CD14-positive monocyte (primary cell): ENCODE measurements at regions not wholly inside any gene's neighbourhood (a gene's known extent, or its start where the extent isn't known, plus 50 kb on each side); places are given as distances from the start of the nearest gene placed in this dataset.

Experiments used
- DNase-seq, 3 donors: peaks; one replicate each; pipeline ENCODE4 v3.0.0-alpha.2; 2011 to 2022
- H2AFZ ChIP-seq: 2 replicates; pipeline ENCODE4 v1.6.0; 2012; ENCODE audit warnings: mild to moderate bottlenecking, low read depth, low read length, inconsistent platforms; ENCODE audit not compliant: insufficient read depth, poor library complexity, severe bottlenecking
- H3K27ac ChIP-seq, 2 donors: 1 replicate in 1 of 2; 2 replicates in 1 of 2; pipeline ENCODE4 v1.5.1; 2012 to 2013; ENCODE audit warnings: low read length in 2 of 2, control low read depth in 1 of 2, inconsistent platforms in 1 of 2, low read depth in 1 of 2, mild to moderate bottlenecking in 1 of 2
- H3K27me3 ChIP-seq, 2 donors: one replicate each; pipeline versions ENCODE4 v1.6.0 to v1.6.1; 2011 to 2013; ENCODE audit warnings: low read length in 2 of 2; ENCODE audit not compliant: control insufficient read depth in 2 of 2, insufficient read depth in 2 of 2
- H3K36me3 ChIP-seq, 2 donors: replicated peaks in 1 of 2; 1 replicate in 1 of 2; 2 replicates in 1 of 2; pipeline versions ENCODE4 v1.5.1 to v1.6.1; 2012 to 2013; ENCODE audit warnings: low read length in 2 of 2, control low read depth in 1 of 2, inconsistent platforms in 1 of 2, mild to moderate bottlenecking in 1 of 2; ENCODE audit not compliant: insufficient read depth in 2 of 2, control insufficient read depth in 1 of 2
- H3K4me1 ChIP-seq, 2 donors: 1 replicate in 1 of 2; 2 replicates in 1 of 2; pipeline versions ENCODE4 v1.5.1 to v1.6.1; 2012 to 2013; ENCODE audit warnings: low read length in 2 of 2, control low read depth in 1 of 2, inconsistent platforms in 1 of 2, mild to moderate bottlenecking in 1 of 2, moderate library complexity in 1 of 2; ENCODE audit not compliant: insufficient read depth in 2 of 2, control insufficient read depth in 1 of 2
- H3K4me2 ChIP-seq: replicated peaks from 2 replicates; pipeline ENCODE3; 2012; ENCODE audit warnings: low read length, moderate library complexity, mild to moderate bottlenecking; ENCODE audit not compliant: poor library complexity, severe bottlenecking; ENCODE audit errors: extremely low read depth
- H3K4me3 ChIP-seq, 3 experiments: fragments of 200-600 bp in 1 of 3; sonication (generic) in 1 of 3; replicated peaks in 1 of 3; 1 replicate in 2 of 3; 2 replicates in 1 of 3; pipeline ENCODE4 v1.5.1; 2011 to 2013; ENCODE audit warnings: low read length in 3 of 3, mild to moderate bottlenecking in 3 of 3, control low read depth in 2 of 3, low read depth in 2 of 3, inconsistent platforms in 1 of 3, moderate library complexity in 1 of 3
- H3K79me2 ChIP-seq: 2 replicates; pipeline ENCODE4 v1.6.0; 2012; ENCODE audit warnings: mild to moderate bottlenecking, control low read depth, inconsistent platforms, low read length, moderate library complexity; ENCODE audit not compliant: insufficient read depth
- H3K9ac ChIP-seq: 2 replicates; pipeline ENCODE4 v1.6.0; 2017; ENCODE audit warnings: low read length, mild to moderate bottlenecking; ENCODE audit not compliant: insufficient read depth, poor library complexity, severe bottlenecking
- H3K9me3 ChIP-seq, 2 donors: replicated peaks in 1 of 2; 1 replicate in 1 of 2; 2 replicates in 1 of 2; pipeline versions ENCODE4 v1.5.1 to v1.6.1; 2012 to 2013; ENCODE audit warnings: low read length in 2 of 2, control low read depth in 1 of 2; ENCODE audit not compliant: control insufficient read depth in 1 of 2, insufficient read depth in 1 of 2
- H4K20me1 ChIP-seq: 2 replicates; pipeline ENCODE4 v1.6.0; 2012; ENCODE audit warnings: mild to moderate bottlenecking, low read length, control low read depth, moderate library complexity; ENCODE audit not compliant: insufficient read depth
- H3K27ac Mint-ChIP-seq, 7 donors: one replicate each; pipeline ENCODE4 v1.8.0; 2020; ENCODE audit warnings: mild to moderate bottlenecking in 7 of 7, mixed read lengths in 7 of 7, moderate library complexity in 6 of 7, inconsistent platforms in 2 of 7
- H3K27me3 Mint-ChIP-seq, 3 donors: one replicate each; pipeline ENCODE4 v1.8.0; 2021 to 2022; ENCODE audit warnings: low read depth in 3 of 3, mild to moderate bottlenecking in 3 of 3, mixed read lengths in 3 of 3, moderate library complexity in 3 of 3, inconsistent platforms in 1 of 3
- H3K36me3 Mint-ChIP-seq, 2 donors: one replicate each; pipeline ENCODE4 v1.8.0; 2020; ENCODE audit warnings: mixed read lengths in 2 of 2, inconsistent platforms in 1 of 2, mild to moderate bottlenecking in 1 of 2
- H3K4me1 Mint-ChIP-seq: one replicate; pipeline ENCODE4 v1.8.0; 2020; ENCODE audit warnings: mild to moderate bottlenecking, mixed read lengths
- H3K4me3 Mint-ChIP-seq, 2 donors: one replicate each; pipeline ENCODE4 v1.8.0; 2020; ENCODE audit warnings: mild to moderate bottlenecking in 2 of 2, mixed read lengths in 2 of 2, moderate library complexity in 1 of 2
- H3K9me3 Mint-ChIP-seq, 7 donors: one replicate each; pipeline ENCODE4 v1.8.0; 2020 to 2022; ENCODE audit warnings: mixed read lengths in 7 of 7, mild to moderate bottlenecking in 6 of 7, moderate library complexity in 6 of 7, inconsistent platforms in 2 of 7
- CTCF ChIP-seq: fragments of 200-600 bp; IDR thresholded peaks from one replicate; pipeline ENCODE4 v1.8.0; 2022; ENCODE audit warnings: antibody characterized with exemption, mild to moderate bottlenecking
- WGBS: methylation state at CpG from one replicate; pipeline ENCODE4 v1.1.5; 2013; ENCODE audit warnings: missing lambda C conversion rate; ENCODE audit not compliant: insufficient coverage; 5-methylcytosine and 5-hydroxymethylcytosine counted together
- intact Hi-C, 2 donors: fragments of 100-400 bp; cut with micrococcal nuclease; formaldehyde crosslinking; loops; one replicate each; pipeline versions ENCODE4 v1.15.0 to v1.15.1; 2023

DNA sequence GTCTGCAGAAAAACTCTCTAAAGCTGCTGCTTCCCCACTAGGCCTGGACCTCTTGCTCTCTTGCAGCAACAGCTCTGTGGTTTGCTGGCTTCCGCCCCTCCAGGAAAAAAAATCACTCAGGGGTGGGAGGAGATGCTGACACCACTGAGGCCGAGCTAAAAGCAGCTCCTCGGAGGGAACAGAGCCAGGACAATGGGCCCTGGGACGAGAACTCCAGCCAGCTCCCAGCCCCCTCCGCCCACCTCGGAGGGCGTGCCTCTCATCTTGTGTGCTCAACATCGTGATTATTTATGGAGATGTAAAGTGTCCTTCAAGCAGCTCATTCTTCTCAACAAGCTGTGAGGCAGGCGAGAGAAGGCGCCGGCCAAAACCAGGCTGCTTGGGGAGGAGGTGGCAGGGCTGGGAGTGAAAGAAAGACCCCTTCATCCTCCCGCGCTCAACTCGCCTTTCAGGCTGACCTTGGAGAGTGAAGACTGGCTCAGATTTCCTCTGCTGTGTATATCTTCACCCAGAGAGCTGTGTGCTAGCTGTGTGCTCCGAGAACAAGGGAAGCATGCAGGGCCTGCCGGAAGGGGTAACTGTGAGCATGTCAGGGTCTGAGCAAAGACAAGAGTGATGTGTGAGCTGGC, 53.5 kb upstream of the LRFN2 start:
- H3K4me3 Mint-ChIP-seq = no peak overlapping the region
- Histone ChIP-seq H3K4me1 (peaks cover 6 to 8% of the 10 kb centered on the region in 2 donors), H3K4me3 (no peak overlapping the region), H3K4me2 (no peak overlapping the region), H2AFZ (no peak overlapping the region), H3K27ac (no peak overlapping the region), H3K36me3 (no peaks in the 10 kb centered on the region), H3K9me3 (no peaks in the 10 kb centered on the region), H4K20me1 (no peaks in the 10 kb centered on the region), H3K79me2 (no peaks in the 10 kb centered on the region), H3K9ac (no peak overlapping the region), H3K27me3 (no peaks in the 10 kb centered on the region)
- TF ChIP-seq CTCF = no peak
- H3K36me3 Mint-ChIP-seq = no peaks in the 10 kb centered on the region
- peak overlapping the region in 1 of 7 donors; percentile 45 for H3K27ac Mint-ChIP-seq
- WGBS = 23% methylated on average over 7 of the region's 16 CpGs
- peaks cover 4 to 10% (median 5%) of the 10 kb centered on the region in 3 donors for H3K27me3 Mint-ChIP-seq
- intact Hi-C loops = no loop called here
- H3K9me3 Mint-ChIP-seq = peaks cover 0 to 3% (median 0%) of the 10 kb centered on the region in 7 donors
- no peak for DNase-seq
- H3K4me1 Mint-ChIP-seq = peaks cover 9% of the 10 kb centered on the region
